GM21737 (cell line): ENCODE measurements at regions not wholly inside any gene's neighbourhood (a gene's known extent, or its start where the extent isn't known, plus 50 kb on each side); places are given as distances from the start of the nearest gene placed in this dataset.

ENCODE experiments used
- ATAC-seq: cut with Tn5 transposase; IDR thresholded peaks from one replicate; pipeline ENCODE4 v1.9.1; 2021; ENCODE audit warnings: mild to moderate bottlenecking, moderate library complexity; ENCODE audit not compliant: unreplicated experiment

DNA sequence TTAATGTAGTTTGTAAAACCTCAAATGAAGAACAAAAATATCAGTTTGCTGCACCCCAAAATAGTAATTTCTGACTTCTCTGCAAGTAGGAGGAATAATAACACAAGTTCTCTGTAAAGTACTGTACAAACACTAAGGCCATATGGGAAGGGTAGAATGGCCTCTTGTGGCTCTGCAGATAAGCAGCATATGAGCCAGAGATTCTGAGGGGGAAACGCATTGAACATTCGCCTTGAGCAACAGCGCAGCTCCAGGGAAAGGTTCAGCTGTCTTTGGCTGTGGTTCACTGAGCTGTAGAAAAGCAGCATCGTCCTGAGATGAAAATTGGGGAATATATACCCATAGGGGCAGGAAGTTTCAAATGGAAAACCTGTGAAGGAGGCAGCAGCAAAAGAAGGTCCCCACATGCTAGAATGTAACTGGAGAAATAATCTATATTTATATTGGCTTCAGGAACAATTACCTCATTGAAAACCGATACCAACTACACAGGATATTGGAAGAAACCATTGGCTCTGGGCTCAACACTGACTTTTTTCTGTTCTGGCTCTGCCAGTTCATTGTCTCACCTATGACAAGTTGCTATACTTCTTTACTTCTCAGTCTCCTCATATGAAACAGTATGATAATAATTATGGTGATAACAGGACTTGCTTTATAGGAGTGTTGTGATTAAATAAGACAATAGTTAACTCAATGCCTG, 357.6 kb upstream of the CPEB2 start:
- ATAC-seq: no peak

DNA sequence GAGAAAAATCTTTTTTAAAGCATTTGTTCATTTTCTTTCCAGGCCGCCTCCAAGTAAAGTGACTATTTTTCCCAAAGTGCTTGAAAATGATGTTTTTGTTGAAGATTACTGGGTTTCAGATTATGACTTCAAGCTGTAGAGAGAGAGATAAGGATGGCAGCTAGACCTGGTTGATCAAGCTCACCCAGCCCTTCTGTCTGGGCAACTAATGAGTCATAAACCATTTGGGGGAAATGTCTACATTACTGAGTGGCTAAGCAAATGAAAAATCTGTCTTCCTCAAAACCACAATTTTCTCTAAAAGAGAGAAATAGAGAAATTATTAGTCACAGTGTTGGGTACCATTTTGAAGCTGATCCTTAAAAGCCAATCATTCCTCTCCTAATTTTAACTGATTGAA, 355.4 kb upstream of the CPEB2 start:
- ATAC-seq: no peak

DNA sequence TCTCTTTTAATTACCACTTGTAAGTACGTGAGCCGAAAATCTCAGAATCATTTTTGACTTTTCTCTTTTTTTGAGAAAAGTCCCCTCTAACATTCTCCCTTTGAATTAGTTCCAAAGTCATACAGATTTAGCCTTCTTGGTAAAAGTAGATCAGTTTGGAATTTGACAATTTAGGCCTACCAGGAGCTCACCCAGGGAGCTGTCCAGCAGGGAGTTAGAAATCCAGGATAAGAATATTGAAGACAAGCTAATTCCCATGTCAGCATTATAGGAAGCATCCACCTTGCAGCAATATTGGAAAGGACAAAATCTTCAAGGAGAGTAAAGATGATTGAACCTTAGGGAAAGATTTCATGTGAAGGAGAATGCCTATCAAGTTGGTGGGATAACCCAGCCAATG, 352.2 kb upstream of the CPEB2 start:
- ATAC-seq: no peak

DNA sequence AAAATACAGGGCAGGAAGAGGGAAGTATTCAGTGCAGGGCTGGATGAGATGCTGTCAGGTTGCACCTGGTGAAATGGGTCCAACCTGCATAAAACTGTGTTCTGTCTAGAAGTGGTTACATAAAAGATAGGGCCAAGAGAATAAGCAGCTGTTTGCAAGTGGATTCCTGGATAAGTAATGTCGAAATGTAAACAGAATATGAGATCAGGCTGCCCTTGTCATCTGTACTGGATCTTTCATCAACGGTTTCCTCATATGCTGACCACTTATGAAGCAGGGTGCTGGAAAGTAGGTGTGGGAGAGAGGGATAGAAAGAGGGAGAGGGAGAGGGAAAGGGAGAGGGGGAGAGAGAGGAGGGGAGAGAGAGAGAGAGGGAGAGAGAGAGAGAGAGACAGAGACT, 349.8 kb upstream of the CPEB2 start:
- ATAC-seq: no peak

DNA sequence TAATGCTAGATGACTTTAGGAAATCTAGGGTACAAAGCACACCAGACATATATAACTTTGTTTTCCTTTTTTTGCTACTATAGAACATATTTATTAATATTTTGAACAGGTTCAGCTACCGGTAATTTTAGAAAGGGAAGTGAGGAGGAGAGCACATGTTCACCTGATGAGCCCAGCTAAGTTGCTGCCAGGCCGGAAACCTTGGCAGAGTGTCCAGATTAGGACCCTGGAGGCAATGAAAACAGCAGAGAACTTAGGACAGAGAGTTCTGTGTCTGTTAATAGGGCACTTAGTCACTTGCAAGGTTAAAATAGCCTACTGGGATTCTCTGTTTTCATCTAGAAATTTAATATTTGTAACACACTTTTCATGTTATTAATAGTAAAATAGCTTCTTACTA, 348.9 kb upstream of the CPEB2 start:
- no peak for ATAC-seq

DNA sequence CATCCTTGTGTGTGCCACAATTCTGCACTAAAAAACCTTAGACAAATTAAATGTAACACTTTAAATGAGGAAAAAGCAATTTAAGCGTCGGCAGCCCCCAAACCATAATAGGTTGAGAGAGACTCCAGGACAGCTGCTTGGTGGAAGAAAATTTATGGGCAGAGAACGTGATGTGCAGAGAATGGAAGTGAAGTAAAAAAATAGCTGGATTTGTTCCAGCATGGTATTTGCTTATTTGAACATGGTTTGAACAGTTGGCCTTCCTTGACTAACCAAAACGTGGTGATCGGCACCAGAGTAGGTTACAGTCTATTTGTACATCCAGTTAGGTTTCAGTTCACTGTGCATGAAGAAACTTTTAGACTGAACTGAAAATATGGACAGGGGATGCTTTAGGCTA, 343.0 kb upstream of the CPEB2 start:
- ATAC-seq: no peak

DNA sequence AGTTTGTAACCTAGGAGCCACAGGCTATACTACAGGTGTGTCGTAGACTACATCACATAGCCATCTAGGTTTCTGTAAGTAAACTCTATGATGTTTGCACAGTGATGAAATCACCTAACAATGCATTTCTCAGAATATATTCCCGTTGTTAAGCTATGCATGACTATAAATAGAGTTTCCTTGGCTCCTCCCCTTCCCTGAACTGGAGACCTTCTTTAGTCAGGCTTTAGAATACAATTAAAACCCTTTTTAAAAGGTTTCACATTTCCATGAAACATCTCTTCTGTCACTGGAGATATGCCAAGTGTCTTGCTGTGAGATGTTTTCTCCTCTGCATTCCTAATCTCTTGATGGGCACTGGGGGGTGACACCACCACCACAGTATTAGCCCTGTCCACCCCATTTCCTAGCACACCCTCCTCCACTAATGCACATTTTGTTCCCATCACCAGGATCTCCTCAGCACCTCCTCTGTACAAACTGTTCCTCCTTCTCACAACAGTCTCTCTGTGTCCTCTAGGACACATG, 334.6 kb upstream of the CPEB2 start:
- no peak for ATAC-seq

DNA sequence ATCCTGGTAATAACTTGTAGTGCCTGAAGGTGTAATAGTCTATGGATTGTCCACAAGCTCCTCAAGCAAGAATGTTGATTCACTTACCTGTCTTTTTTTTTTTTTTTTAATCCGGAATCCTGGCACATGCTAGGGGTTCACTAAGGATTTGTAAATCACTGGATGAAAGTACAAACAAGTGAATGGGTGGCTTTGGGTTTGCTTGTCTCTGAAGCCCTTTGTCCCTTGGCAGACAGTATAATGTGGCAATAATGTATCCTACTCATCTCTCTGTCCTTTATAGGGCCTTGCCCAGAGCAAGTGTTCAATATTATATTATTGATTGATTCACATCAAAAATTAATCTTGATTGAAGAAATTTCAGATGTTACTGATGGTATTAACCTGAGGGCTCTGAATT, 334.0 kb upstream of the CPEB2 start:
- ATAC-seq: no peak

DNA sequence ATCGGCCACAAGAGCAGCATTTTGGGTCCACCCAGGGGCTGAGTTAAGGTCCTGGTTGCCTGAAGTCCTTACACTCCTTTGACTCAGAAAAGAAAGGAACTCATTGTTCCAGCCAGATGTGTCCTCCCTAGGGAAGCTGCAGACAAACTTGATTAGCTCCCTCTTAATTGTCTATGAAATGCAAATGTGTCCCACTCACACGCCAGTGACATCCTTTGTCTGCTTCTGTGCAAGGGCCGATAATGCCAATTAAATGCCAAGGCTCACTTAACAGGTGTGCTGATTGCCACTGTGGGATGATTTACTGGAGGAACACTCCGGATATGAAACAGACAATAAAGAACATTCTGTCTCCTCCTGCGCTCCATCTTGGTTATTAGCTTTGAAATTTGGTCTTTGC, 332.9 kb upstream of the CPEB2 start:
- no peak for ATAC-seq

DNA sequence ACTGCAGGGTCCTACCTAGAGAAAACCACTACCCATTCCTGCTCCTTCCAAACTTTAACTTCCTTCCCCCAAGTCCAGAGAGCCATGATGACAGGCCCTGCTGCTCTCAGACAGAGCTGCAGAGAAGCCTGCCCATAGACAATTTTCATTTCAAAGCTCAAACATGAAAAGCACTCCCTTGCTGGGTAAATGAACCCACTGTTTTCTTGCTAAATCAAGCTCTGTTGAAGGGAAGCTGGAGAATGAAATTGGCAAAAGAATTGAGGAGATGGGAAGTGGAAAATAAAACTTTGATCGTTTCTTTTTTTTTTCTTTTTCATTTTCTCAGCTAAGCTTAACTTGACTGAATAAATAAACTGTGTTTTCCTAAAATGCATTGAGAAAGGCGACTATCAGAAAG, 331.1 kb upstream of the CPEB2 start:
- no peak for ATAC-seq

DNA sequence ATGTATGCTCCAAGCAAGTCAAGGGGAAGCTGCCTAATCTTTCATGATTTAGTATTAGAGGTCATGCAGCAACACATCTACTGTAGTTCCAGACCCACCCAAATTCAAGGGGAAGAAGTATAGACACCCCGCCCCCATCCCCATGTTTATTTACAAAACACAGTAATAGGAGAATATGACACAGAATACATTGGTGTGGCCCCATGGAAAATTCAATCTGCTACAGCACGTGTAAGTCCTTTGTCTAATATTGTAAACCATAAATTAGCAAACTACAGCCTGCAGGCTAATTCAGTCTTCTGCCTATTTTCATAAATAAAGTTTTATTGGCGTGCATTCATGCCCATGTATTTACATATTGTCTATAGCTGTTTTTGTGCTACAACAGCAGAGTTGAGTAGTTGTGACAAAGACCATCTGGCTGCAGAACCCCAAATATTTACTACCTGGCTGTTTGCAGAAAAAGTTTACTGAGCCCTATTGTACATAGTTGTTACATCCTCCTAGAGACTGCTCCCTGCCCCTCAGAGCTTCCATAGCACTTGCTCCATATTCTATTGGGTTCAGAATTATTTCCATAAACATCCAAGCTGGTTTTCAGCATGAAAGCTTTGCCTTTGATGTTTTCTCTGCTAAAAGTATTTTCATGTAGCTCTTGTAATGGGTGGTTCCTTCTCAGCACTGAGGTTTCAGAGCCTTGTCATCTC, 326.8 kb upstream of the CPEB2 start:
- no peak for ATAC-seq

DNA sequence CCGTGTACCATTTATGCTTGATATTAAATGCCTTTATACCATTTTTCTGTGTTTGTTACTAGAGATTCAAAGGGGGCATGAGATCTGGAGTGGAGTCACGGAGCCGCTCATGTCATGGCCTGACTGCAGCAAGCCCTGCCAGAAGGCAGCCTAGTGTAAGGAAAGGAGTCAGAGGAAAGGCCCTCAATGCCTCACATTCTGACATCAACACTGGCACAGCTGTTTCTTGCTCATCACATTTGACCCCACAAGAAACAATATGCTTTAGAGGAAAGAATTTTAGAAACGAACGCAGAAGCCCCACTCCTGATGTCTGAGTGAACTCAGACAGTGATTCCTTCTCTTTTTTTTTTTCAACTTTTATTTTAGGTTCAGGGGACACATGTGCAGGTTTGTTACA, 322.4 kb upstream of the CPEB2 start:
- no peak for ATAC-seq

DNA sequence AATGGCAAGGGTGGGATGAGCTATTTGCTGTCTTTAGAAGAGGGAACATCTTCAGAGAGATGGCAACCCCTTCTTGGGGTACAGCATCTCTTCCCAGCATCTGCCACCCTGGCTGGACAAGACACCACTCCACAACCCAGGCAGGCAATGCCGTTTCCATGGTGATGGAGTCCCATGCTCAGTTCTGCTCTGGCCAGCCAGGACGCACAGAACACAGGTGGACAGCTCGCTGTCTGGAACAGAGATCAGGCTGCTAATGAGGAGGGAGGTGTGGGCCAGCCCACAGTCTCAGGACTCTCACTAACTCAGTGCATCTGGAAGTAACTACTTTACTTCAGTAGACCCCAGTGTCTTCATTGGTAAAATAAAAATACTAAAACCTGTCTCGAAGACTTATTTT, 321.0 kb upstream of the CPEB2 start:
- ATAC-seq: no peak

DNA sequence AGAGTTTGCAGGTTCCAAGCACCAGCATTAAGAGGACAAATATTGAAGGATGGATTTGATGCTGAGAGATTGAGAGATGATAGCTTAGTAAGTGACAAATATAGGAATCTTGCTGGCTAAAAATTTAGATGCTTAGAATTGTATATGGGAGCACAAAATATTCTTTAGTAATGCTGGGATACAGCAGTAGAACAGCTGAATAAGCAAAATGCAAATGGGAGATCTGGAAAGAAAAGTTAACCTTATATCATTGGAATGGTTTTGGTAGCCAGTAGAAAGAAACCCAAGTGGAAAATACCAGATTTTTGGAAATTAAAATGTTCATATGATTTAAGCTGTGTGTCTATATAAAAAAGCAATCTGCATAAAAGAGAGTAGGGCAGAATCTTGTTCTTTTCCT, 308.6 kb upstream of the CPEB2 start:
- no peak for ATAC-seq

DNA sequence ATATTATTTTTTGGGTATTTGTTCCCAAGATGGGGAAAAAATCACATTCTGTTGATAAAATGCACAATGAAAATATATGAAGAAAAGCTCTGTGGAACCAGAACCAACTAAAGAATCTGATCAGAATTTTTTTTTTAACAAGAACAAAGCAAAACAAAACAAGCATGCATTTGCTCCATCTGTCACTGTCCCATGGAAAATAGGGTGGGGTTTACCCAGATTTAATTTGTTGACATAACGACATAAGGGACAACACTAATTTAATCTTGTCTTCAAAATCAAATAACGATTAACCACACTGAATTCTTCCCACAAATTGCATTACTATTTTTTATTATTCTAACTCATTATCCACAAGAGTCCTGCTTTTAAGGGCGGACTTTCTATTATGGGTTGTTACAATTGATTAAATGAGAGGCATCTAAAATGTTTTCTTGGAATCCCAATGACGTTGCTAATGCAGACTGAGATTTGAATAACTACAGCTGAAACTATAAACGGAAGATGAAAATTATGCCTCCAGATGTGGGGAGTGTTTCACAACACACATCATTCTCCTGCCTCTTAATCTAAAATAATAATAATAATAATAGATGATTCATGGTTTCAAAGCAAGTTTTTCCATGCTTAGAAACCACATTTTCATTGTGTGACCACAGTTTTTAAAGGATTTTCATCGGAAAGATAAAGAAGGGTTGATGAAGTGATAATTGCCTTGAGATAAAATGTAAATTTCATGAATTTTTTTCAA, 307.0 kb upstream of the CPEB2 start:
- ATAC-seq: no peak

DNA sequence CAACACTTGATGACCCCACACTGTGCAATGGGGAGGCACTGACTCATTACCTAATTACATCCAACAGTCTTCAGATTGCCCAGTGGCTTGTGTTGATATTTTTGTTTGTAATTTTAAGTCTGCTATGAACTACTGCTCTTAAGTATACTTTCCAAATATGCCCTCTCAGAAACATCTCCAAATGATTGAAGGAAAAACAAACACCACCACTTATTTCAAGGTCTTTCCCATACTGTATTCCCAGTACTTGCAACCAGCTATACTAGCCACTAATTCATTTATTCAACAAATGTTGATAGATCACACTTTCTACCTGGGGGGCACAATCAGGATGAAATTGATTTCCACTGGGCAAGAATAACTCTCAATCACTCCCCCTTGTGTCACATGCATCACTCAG, 302.2 kb upstream of the CPEB2 start:
- no peak for ATAC-seq

DNA sequence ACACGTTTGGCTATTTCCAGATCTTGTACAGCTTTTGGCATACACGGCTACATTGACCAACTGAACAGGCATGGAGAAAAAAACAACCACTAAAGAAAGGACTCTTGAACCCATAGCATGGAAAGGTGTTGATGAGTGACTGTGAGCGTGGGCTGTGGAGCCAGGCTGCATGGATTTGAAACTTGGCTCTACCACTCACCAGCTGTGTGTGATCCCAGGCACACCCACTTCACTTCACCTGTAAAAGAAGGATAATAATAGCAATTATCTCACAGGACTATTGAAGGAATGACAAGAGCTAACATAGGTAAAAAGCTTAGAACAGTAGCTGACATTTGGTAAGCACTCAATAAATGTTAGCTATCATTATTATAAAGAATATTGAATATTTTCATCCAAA, 301.7 kb upstream of the CPEB2 start:
- no peak for ATAC-seq

DNA sequence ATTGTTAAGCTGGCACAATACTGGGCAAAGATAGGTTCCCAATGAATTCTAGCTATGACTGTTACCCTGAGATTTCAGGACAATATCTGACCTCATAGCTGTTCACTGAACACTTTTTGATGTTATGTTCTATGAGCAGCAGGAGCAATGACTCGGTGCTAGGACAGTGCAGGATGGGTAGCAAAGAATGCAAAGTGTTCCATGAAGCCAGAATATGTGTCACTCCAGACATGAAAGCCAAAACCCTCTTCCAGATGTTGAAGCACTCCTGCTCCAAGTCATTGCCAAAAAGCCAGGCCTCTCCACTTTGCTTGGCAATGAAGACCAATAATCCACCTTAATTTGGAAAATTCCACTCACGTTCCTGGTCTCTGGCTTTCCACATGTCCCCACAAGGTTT, 300.9 kb upstream of the CPEB2 start:
- no peak for ATAC-seq

DNA sequence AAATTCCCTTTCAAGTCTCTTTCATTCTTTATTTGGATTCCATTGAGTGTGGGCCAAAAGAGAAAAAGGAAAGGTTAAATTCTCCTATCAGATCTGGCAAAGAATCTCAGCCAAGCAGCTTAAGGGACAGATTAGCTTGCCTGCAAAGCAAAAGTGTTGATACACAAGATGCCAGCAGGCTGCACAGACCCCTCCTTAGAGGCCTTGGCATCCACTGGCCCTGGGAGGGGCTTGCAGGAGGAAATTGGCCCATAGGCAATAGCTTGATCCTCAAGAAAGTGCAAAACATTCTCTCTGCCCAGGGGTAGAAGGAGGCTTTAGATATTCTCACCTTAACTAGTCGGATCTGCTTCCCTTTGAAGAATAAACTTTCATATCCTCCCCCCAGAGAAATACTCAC, 300.4 kb upstream of the CPEB2 start:
- ATAC-seq: no peak

DNA sequence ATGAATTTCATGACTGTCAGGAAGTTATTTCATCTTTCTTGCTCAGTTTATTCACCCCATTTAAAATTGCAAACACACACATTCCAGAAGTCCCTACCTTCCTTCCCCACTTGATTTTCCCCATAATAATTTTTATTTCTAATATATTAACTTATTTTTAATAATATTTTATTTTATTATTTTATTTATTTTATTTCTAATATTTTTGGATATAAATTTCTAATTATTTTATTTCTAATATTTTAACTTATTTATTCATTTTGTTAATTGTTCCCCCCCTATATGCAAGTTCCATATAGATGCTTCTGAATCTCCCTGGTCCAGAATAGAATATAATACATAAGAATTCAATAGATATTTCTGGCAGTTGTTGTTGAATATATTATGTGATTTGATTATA, 293.7 kb upstream of the CPEB2 start:
- no peak for ATAC-seq

DNA sequence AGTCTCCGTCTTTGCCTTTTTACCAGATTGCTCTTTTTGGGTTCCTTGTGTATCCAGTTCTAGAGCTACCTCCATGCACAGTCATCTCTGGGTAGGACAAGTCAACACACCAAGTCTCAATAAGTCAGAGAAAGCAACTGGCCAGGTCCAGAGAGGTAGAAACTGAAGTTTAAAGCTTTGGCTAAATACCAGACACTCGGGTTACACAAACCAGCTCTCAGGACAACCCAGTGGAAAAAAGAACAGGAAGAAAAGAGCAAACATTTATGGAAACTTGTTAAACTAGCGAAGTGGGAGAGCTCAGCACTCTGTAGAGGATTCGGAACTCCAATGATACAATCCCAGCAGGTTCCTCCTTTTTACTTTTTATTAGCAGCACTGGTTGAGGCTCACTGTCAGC, 291.0 kb upstream of the CPEB2 start:
- no peak for ATAC-seq

DNA sequence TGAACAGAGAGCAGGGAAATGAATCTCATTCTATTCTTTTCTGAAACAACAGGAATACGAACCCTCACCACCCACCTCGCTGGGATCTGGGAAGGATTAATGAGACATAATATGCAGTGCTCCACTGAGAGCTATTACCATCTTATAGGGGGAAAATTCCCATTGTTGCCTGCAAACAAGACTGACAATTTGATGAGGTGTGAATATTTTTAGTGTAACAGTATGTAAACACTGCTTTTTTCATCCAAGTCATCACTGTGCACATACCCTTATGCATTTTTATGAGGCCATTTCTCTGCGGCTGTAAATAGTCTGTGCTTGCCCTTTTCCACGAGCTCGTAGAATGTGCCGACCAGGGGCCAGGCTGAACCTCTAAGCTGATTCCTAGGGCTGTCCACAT, 285.6 kb upstream of the CPEB2 start:
- no peak for ATAC-seq
